SK-N-SH (cell line): ENCODE measurements at regions not wholly inside any gene's neighbourhood (a gene's known extent, or its start where the extent isn't known, plus 50 kb on each side); places are given as distances from the start of the nearest gene placed in this dataset.

Source experiments
- CTCF ChIA-PET: fragments of 300-600, 350-600 bp; formaldehyde crosslinking; extraction: SDS; loops from one replicate; lab custom pipeline; 2021; lab: Yijun Ruan, JAX
- POLR2A ChIA-PET: fragments of 350-600 bp; sonication (Branson Sonifier 250); formaldehyde crosslinking; extraction: SDS; loops from one replicate; lab custom pipeline; 2020; ENCODE audit warnings: antibody characterized with exemption, inconsistent platforms; lab: Yijun Ruan, JAX
- DNase-seq: peaks from one replicate; pipeline ENCODE4 v3.0.0; 2012
- H2AFZ ChIP-seq: fragments of 200-600 bp; sonication (generic); 2 replicates; pipeline ENCODE4 v1.8.1; 2016; ENCODE audit warnings: antibody characterized with exemption, mild to moderate bottlenecking, low read depth
- H3F3A ChIP-seq: fragments of 200-600 bp; sonication (generic); replicated peaks from 2 replicates; pipeline ENCODE3; 2016; ENCODE audit warnings: antibody characterized with exemption, mild to moderate bottlenecking; ENCODE audit not compliant: insufficient read depth
- H3K27ac ChIP-seq, 2 experiments: fragments of 200-500 bp in 1 of 2; fragments of 200-600 bp in 1 of 2; sonication (Bioruptor generic) in 1 of 2; sonication (generic), shearing (Covaris generic) in 1 of 2; 2 replicates each; pipeline versions ENCODE4 v1.5.1 to v1.6.1; 2014 to 2016; ENCODE audit warnings: low read depth in 2 of 2, inconsistent platforms in 1 of 2, low read length in 1 of 2, mild to moderate bottlenecking in 1 of 2, mixed read lengths in 1 of 2
- H3K27me3 ChIP-seq: fragments of 200-600 bp; sonication (generic), shearing (Covaris generic); 2 replicates; pipeline ENCODE4 v1.6.1; 2016; ENCODE audit warnings: mixed run types; ENCODE audit not compliant: insufficient read depth
- H3K36me3 ChIP-seq, 2 experiments: fragments of 200-500 bp in 1 of 2; fragments of 200-600 bp in 1 of 2; sonication (Bioruptor generic) in 1 of 2; sonication (generic) in 1 of 2; replicated peaks in 1 of 2; 2 replicates each; pipeline versions ENCODE3 to v1.5.1; 2014 to 2016; ENCODE audit warnings: low read length in 1 of 2, mild to moderate bottlenecking in 1 of 2; ENCODE audit not compliant: insufficient read depth in 2 of 2, control insufficient read depth in 1 of 2
- H3K4me1 ChIP-seq, 2 experiments: fragments of 200-500 bp in 1 of 2; fragments of 200-600 bp in 1 of 2; sonication (Bioruptor generic) in 1 of 2; sonication (generic), shearing (Covaris generic) in 1 of 2; 2 replicates each; pipeline versions ENCODE4 v1.5.1 to v1.6.1; 2014 to 2016; ENCODE audit warnings: low read depth in 1 of 2, low read length in 1 of 2, mixed run types in 1 of 2; ENCODE audit not compliant: insufficient read depth in 2 of 2, control insufficient read depth in 1 of 2
- H3K4me2 ChIP-seq: fragments of 200-600 bp; sonication (generic), shearing (Covaris generic); 2 replicates; pipeline ENCODE4 v1.6.1; 2017; ENCODE audit warnings: mixed run types
- H3K4me3 ChIP-seq, 2 experiments: fragments of 200-500 bp in 1 of 2; fragments of 200-600 bp in 1 of 2; sonication (Bioruptor generic) in 1 of 2; sonication (generic), shearing (Covaris generic) in 1 of 2; 2 replicates each; pipeline versions ENCODE4 v1.5.1 to v1.8.1; 2014 to 2016; ENCODE audit warnings: low read depth in 2 of 2, inconsistent platforms in 1 of 2, low read length in 1 of 2, mild to moderate bottlenecking in 1 of 2, mixed read lengths in 1 of 2, moderate library complexity in 1 of 2
- H3K79me2 ChIP-seq: fragments of 200-600 bp; sonication (generic); 2 replicates; pipeline ENCODE4 v1.8.1; 2017; ENCODE audit warnings: mild to moderate bottlenecking; ENCODE audit not compliant: insufficient read depth
- H3K9ac ChIP-seq: fragments of 200-600 bp; sonication (generic); 2 replicates; pipeline ENCODE4 v1.6.1; 2017; ENCODE audit warnings: mixed run types
- H3K9me2 ChIP-seq: fragments of 200-600 bp; sonication (generic); 2 replicates; pipeline ENCODE4 v1.6.1; 2017; ENCODE audit warnings: mixed run types
- H3K9me3 ChIP-seq: fragments of 200-600 bp; sonication (generic); 2 replicates; pipeline ENCODE4 v1.6.1; 2017; ENCODE audit warnings: mixed run types, mild to moderate bottlenecking, moderate library complexity
- H4K20me1 ChIP-seq: fragments of 200-600 bp; sonication (generic); 2 replicates; pipeline ENCODE4 v1.6.1; 2017; ENCODE audit warnings: mild to moderate bottlenecking, mixed run types; ENCODE audit not compliant: insufficient read depth
- CHD2 ChIP-seq: fragments of 150-350 bp; IDR thresholded peaks from 2 replicates; pipeline ENCODE4 v1.6.1; 2018; ENCODE audit warnings: low read length; ENCODE audit not compliant: partially characterized antibody
- CTCF ChIP-seq: fragments of 200-600 bp; sonication (generic); IDR thresholded peaks from 2 replicates; pipeline ENCODE4 v1.6.1; 2017; ENCODE audit warnings: antibody characterized with exemption, mild to moderate bottlenecking, moderate library complexity
- EP300 ChIP-seq, 2 experiments: IDR thresholded peaks; 2 replicates each; pipeline versions ENCODE4 v1.4.0 to v1.6.1; 2012; ENCODE audit warnings: borderline replicate concordance in 1 of 2, low read depth in 1 of 2, low read length in 1 of 2
- EZH2phosphoT487 ChIP-seq: fragments of 200-600 bp; sonication (generic); IDR thresholded peaks from 2 replicates; pipeline ENCODE4 v1.6.1; 2017; ENCODE audit warnings: low read depth, mixed run types, mild to moderate bottlenecking, antibody characterized with exemption, moderate library complexity, borderline replicate concordance
- FOXJ3 ChIP-seq: sonication (generic); formaldehyde crosslinking; IDR thresholded peaks from 2 replicates; pipeline ENCODE4 v1.5.1; 2020; ENCODE audit warnings: mild to moderate bottlenecking, missing genetic modification reagents
- FOXM1 ChIP-seq: IDR thresholded peaks from 2 replicates; pipeline ENCODE4 v1.4.0; 2012; ENCODE audit warnings: low read depth, mild to moderate bottlenecking
- JUND ChIP-seq: IDR thresholded peaks from 2 replicates; pipeline ENCODE4 v1.4.0; 2012
- MEF2A ChIP-seq: IDR thresholded peaks from 2 replicates; pipeline ENCODE4 v1.4.0; 2012; ENCODE audit warnings: low read depth, borderline replicate concordance
- MXI1 ChIP-seq: IDR thresholded peaks from 2 replicates; pipeline ENCODE4 v1.6.1; 2012; ENCODE audit warnings: mild to moderate bottlenecking, low read depth, low read length, improper control_type of control experiment
- POLR2AphosphoS5 ChIP-seq: IDR thresholded peaks from 2 replicates; pipeline ENCODE4 v1.6.1; 2012; ENCODE audit warnings: low read depth, low read length
- REST ChIP-seq: IDR thresholded peaks from 2 replicates; pipeline ENCODE4 v1.6.1; 2012; ENCODE audit warnings: mild to moderate bottlenecking, low read depth, low read length, moderate library complexity
- RFX5 ChIP-seq: IDR thresholded peaks from 2 replicates; pipeline ENCODE4 v1.6.1; 2012; ENCODE audit warnings: mild to moderate bottlenecking, improper control_type of control experiment, low read length
- SIN3A ChIP-seq: IDR thresholded peaks from 2 replicates; pipeline ENCODE4 v1.6.1; 2012; ENCODE audit warnings: low read depth, mild to moderate bottlenecking, low read length, moderate library complexity, borderline replicate concordance
- SMC3 ChIP-seq: IDR thresholded peaks from 2 replicates; pipeline ENCODE4 v1.6.1; 2012; ENCODE audit warnings: low read depth, low read length, improper control_type of control experiment
- TCF12 ChIP-seq: IDR thresholded peaks from 2 replicates; pipeline ENCODE4 v1.4.0; 2012
- TEAD4 ChIP-seq: IDR thresholded peaks from 2 replicates; pipeline ENCODE4 v1.4.0; 2012; ENCODE audit warnings: mild to moderate bottlenecking, borderline replicate concordance; ENCODE audit not compliant: insufficient read depth
- USF2 ChIP-seq: fragments of 150-350 bp; IDR thresholded peaks from 2 replicates; pipeline ENCODE4 v1.6.1; 2017; ENCODE audit warnings: antibody characterized with exemption, low read length, low read depth, borderline replicate concordance
- YY1 ChIP-seq: IDR thresholded peaks from 2 replicates; pipeline ENCODE4 v1.4.0; 2012; ENCODE audit warnings: low read depth, mild to moderate bottlenecking
- WGBS: methylation state at CpG from one replicate; pipeline ENCODE4 v1.1.6; 2017; ENCODE audit warnings: low lambda C conversion rate; 5-methylcytosine and 5-hydroxymethylcytosine counted together

- Histone ChIP-seq H3K9ac (no peak overlapping the region), H3K27ac (no peak overlapping the region; a peak in 1 of 4 replicates), H4K20me1 (peaks cover 82% of the 10 kb centered on the region), H3K79me2 (peaks cover 97% of the 10 kb centered on the region), H3F3A (peaks cover 4% of the 10 kb centered on the region), H3K27me3 (no peaks in the 10 kb centered on the region), H3K36me3 (no peaks in the 10 kb centered on the region), H2AFZ (no peak overlapping the region), H3K4me2 (no peak overlapping the region), H3K9me3 (no peaks in the 10 kb centered on the region), H3K9me2 (no peaks in the 10 kb centered on the region), H3K4me3 (no peak overlapping the region), H3K4me1 (peaks cover 4 to 28% of the 10 kb centered on the region in 2 experiments; a peak in 3 of 4 replicates)
- 100% methylated on average over 9 of the region's 9 CpGs for WGBS
- no peak for TF ChIP-seq CHD2
- TF ChIP-seq SMC3: no peak
- no peak for TF ChIP-seq CTCF
- TF ChIP-seq RFX5: no peak
- no peak for TF ChIP-seq TCF12
- no peak for TF ChIP-seq FOXJ3 (CRISPR knock-in tag)
- no peak for TF ChIP-seq SIN3A
- no peak for TF ChIP-seq USF2
- TF ChIP-seq FOXM1: no peak
- POLR2A ChIA-PET: no interaction called here
- DNase-seq: no peak
- CTCF ChIA-PET: interaction anchor here (0.9 to 3.1 kb wide), 7 partner anchors 11 to 129 kb away, joined by 3 to 19 read pairs (median 7); no protein-coding TSS in a partner anchor
Measured at GRCh38 chr17:77460514-77461046, 319.8 kb downstream of the SEC14L1 start.

GRCh38 chr17:77461277-77462057 lies 320.7 kb downstream of the SEC14L1 start:
- ChIA-PET CTCF (interaction anchor here (1.6 to 3.5 kb wide), 3 partner anchors 12 to 33 kb away, joined by 6 to 13 read pairs (median 7); no protein-coding TSS in a partner anchor), POLR2A (no interaction called here)
- Histone ChIP-seq H3K4me1 (peaks cover 13 to 32% of the 10 kb centered on the region in 2 experiments; a peak in 3 of 4 replicates), H3K9ac (no peak overlapping the region), H3K4me2 (no peak overlapping the region), H3K9me3 (no peaks in the 10 kb centered on the region), H3K9me2 (no peaks in the 10 kb centered on the region), H4K20me1 (peaks cover 85% of the 10 kb centered on the region), H3K79me2 (peaks cover 98% of the 10 kb centered on the region), H3K27ac (no peak overlapping the region), H3F3A (peaks cover 4% of the 10 kb centered on the region), H3K36me3 (no peaks in the 10 kb centered on the region), H3K4me3 (no peak overlapping the region), H3K27me3 (no peaks in the 10 kb centered on the region), H2AFZ (no peak overlapping the region)
- WGBS: 93% methylated on average over 16 of the region's 16 CpGs
- no peak for DNase-seq
- TF ChIP-seq MEF2A (no peak), CHD2 (no peak), JUND (no peak), REST (no peak), YY1 (no peak), EZH2phosphoT487 (no peak), TEAD4 (no peak), MXI1 (no peak), EP300 (IDR thresholded peaks at IDR 0.05; ENCODE audit: borderline replicate concordance in 1 of 2, low read depth in 1 of 2, low read length in 1 of 2) (no peak), SMC3 (no peak), POLR2AphosphoS5 (no peak)
